Neural cell (in vitro differentiated cells): ENCODE measurements at regions not wholly inside any gene's neighbourhood (a gene's known extent, or its start where the extent isn't known, plus 50 kb on each side); places are given as distances from the start of the nearest gene placed in this dataset.

Experiments
- H2AFZ ChIP-seq: fragments of 200-600, 300-800 bp; sonication (generic), shearing (Covaris generic); 2 replicates; pipeline ENCODE4 v1.6.0; 2014; ENCODE audit warnings: low read depth, mild to moderate bottlenecking, antibody characterized with exemption, low read length, moderate library complexity
- H3F3A ChIP-seq: fragments of 200-600 bp; shearing (Covaris generic); 2 replicates; pipeline ENCODE4 v1.6.1; 2016; ENCODE audit warnings: mild to moderate bottlenecking, moderate library complexity, mixed read lengths, antibody characterized with exemption, low read length; ENCODE audit not compliant: insufficient read depth, poor library complexity, severe bottlenecking
- H3K27ac ChIP-seq: fragments of 200-600, 300-800 bp; sonication (generic), shearing (Covaris generic); 2 replicates; pipeline ENCODE4 v1.5.1; 2014; ENCODE audit warnings: mild to moderate bottlenecking, low read length, moderate library complexity
- H3K27me3 ChIP-seq: fragments of 300-800, 200-600 bp; sonication (generic), shearing (Covaris generic); 2 replicates; pipeline ENCODE4 v1.6.0; 2014; ENCODE audit warnings: mild to moderate bottlenecking, low read depth, low read length, moderate library complexity; ENCODE audit not compliant: insufficient read depth
- H3K36me3 ChIP-seq: fragments of 300-800, 200-600 bp; sonication (generic), shearing (Covaris generic); 2 replicates; pipeline ENCODE4 v1.5.1; 2014; ENCODE audit warnings: mild to moderate bottlenecking, antibody characterized with exemption, low read length, moderate library complexity; ENCODE audit not compliant: insufficient read depth
- H3K4me2 ChIP-seq: fragments of 300-800, 200-600 bp; sonication (generic), shearing (Covaris generic); 2 replicates; pipeline ENCODE4 v1.6.0; 2014; ENCODE audit warnings: mild to moderate bottlenecking, low read length
- H3K4me3 ChIP-seq: fragments of 300-800, 200-600 bp; sonication (generic), shearing (Covaris generic); 2 replicates; pipeline ENCODE4 v1.5.1; 2014; ENCODE audit warnings: mild to moderate bottlenecking, low read length, moderate library complexity
- H3K79me2 ChIP-seq: fragments of 200-600 bp; shearing (Covaris generic); replicated peaks from 2 replicates; pipeline ENCODE4 v1.6.0; 2014; ENCODE audit warnings: mild to moderate bottlenecking, low read length, moderate library complexity; ENCODE audit not compliant: insufficient read depth
- H3K9ac ChIP-seq: fragments of 300-800, 200-600 bp; sonication (generic), shearing (Covaris generic); 2 replicates; pipeline ENCODE4 v1.6.1; 2016; ENCODE audit warnings: mild to moderate bottlenecking, low read length, mixed read lengths
- H3K9me2 ChIP-seq: fragments of 200-600 bp; shearing (Covaris generic); 2 replicates; pipeline ENCODE4 v1.6.1; 2016; ENCODE audit warnings: mild to moderate bottlenecking, low read length, mixed read lengths; ENCODE audit not compliant: insufficient read depth
- H3K9me3 ChIP-seq: fragments of 200-600, 300-800 bp; sonication (generic), shearing (Covaris generic); 2 replicates; pipeline ENCODE4 v1.6.1; 2016; ENCODE audit warnings: mild to moderate bottlenecking, mixed run types, low read length, moderate library complexity, mixed read lengths
- H4K20me1 ChIP-seq: fragments of 200-600 bp; shearing (Covaris generic); 2 replicates; pipeline ENCODE4 v1.6.1; 2016; ENCODE audit warnings: mild to moderate bottlenecking, mixed run types; ENCODE audit not compliant: insufficient read depth
- EP300 ChIP-seq: fragments of 450-650 bp; conservative IDR thresholded peaks from 2 replicates; pipeline ENCODE4 v1.6.1; 2014; ENCODE audit warnings: antibody characterized with exemption, mild to moderate bottlenecking, moderate library complexity; ENCODE audit not compliant: poor library complexity, severe bottlenecking
- EZH2 ChIP-seq: fragments of 200-600, 300-800 bp; shearing (Covaris generic), sonication (generic); IDR thresholded peaks from 2 replicates; pipeline ENCODE4 v1.6.1; 2014; ENCODE audit warnings: antibody characterized with exemption, low read length, borderline replicate concordance, mild to moderate bottlenecking; ENCODE audit not compliant: insufficient read depth, poor library complexity, severe bottlenecking
- MXI1 ChIP-seq: fragments of 450-650 bp; conservative IDR thresholded peaks from 2 replicates; pipeline ENCODE4 v1.6.1; 2014; ENCODE audit warnings: antibody characterized with exemption, mild to moderate bottlenecking; ENCODE audit not compliant: poor library complexity, severe bottlenecking
- POLR2AphosphoS5 ChIP-seq: IDR thresholded peaks from 2 replicates; pipeline ENCODE4 v1.6.1; 2012
- RAD21 ChIP-seq: fragments of 450-650 bp; conservative IDR thresholded peaks from 2 replicates; pipeline ENCODE4 v1.6.1; 2014; ENCODE audit warnings: antibody characterized with exemption, mild to moderate bottlenecking, moderate library complexity
- SMC3 ChIP-seq: fragments of 450-650 bp; conservative IDR thresholded peaks from 2 replicates; pipeline ENCODE4 v1.6.1; 2014; ENCODE audit warnings: antibody characterized with exemption, mild to moderate bottlenecking, moderate library complexity; ENCODE audit not compliant: poor library complexity
- TAF1 ChIP-seq: IDR thresholded peaks from 2 replicates; pipeline ENCODE4 v1.6.1; 2012; ENCODE audit warnings: low read depth
- TF ChIP-seq, protein P1 (sequence below): fragments of 450-650 bp; IDR thresholded peaks from 2 replicates; pipeline ENCODE4 v1.5.1; 2014; ENCODE audit warnings: antibody characterized with exemption, mild to moderate bottlenecking, moderate library complexity; ENCODE audit not compliant: poor library complexity, severe bottlenecking
- TF ChIP-seq, protein P2 (sequence below): IDR thresholded peaks from 2 replicates; pipeline ENCODE4 v1.6.1; 2012; ENCODE audit warnings: borderline replicate concordance

DNA sequence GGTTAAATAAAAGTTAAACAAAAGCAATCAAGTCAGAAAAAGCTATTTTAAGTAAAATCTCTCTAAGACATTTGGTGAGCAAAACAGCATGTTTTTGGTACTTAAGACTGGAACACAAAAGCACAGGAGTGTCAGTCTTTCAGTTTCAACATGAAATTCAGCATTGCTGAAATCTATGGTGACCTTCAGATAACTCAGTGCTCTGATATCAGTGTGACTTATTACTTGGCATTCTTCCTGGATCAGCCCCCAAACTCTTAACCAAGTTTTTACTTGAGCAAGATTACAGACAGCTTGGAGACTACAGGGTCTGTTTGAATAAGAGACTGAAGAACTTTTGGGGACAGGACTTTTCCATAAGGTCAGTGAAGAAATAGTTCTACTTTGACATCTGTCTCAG is 437.2 kb downstream of the RAPGEF2 start:
- H3K4me3 ChIP-seq = no peak overlapping the region
- H3K9ac ChIP-seq = no peak overlapping the region
- H3K4me2 ChIP-seq = no peak overlapping the region
- H3K9me3 ChIP-seq = peaks cover 8% of the 10 kb centered on the region
- no peaks in the 10 kb centered on the region for H3K36me3 ChIP-seq
- no peaks in the 10 kb centered on the region for H3K9me2 ChIP-seq
- no peak overlapping the region for H2AFZ ChIP-seq
- H4K20me1 ChIP-seq = no peaks in the 10 kb centered on the region
- no peak overlapping the region for H3K27ac ChIP-seq
- H3K27me3 ChIP-seq = no peaks in the 10 kb centered on the region
- no peaks in the 10 kb centered on the region for H3F3A ChIP-seq
- TF ChIP-seq, protein P1, sequence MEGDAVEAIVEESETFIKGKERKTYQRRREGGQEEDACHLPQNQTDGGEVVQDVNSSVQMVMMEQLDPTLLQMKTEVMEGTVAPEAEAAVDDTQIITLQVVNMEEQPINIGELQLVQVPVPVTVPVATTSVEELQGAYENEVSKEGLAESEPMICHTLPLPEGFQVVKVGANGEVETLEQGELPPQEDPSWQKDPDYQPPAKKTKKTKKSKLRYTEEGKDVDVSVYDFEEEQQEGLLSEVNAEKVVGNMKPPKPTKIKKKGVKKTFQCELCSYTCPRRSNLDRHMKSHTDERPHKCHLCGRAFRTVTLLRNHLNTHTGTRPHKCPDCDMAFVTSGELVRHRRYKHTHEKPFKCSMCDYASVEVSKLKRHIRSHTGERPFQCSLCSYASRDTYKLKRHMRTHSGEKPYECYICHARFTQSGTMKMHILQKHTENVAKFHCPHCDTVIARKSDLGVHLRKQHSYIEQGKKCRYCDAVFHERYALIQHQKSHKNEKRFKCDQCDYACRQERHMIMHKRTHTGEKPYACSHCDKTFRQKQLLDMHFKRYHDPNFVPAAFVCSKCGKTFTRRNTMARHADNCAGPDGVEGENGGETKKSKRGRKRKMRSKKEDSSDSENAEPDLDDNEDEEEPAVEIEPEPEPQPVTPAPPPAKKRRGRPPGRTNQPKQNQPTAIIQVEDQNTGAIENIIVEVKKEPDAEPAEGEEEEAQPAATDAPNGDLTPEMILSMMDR = no peak
- no peak for TF ChIP-seq RAD21
- TF ChIP-seq MXI1 = no peak
- TF ChIP-seq POLR2AphosphoS5 = no peak
- TF ChIP-seq TAF1 = no peak
- TF ChIP-seq, protein P2, sequence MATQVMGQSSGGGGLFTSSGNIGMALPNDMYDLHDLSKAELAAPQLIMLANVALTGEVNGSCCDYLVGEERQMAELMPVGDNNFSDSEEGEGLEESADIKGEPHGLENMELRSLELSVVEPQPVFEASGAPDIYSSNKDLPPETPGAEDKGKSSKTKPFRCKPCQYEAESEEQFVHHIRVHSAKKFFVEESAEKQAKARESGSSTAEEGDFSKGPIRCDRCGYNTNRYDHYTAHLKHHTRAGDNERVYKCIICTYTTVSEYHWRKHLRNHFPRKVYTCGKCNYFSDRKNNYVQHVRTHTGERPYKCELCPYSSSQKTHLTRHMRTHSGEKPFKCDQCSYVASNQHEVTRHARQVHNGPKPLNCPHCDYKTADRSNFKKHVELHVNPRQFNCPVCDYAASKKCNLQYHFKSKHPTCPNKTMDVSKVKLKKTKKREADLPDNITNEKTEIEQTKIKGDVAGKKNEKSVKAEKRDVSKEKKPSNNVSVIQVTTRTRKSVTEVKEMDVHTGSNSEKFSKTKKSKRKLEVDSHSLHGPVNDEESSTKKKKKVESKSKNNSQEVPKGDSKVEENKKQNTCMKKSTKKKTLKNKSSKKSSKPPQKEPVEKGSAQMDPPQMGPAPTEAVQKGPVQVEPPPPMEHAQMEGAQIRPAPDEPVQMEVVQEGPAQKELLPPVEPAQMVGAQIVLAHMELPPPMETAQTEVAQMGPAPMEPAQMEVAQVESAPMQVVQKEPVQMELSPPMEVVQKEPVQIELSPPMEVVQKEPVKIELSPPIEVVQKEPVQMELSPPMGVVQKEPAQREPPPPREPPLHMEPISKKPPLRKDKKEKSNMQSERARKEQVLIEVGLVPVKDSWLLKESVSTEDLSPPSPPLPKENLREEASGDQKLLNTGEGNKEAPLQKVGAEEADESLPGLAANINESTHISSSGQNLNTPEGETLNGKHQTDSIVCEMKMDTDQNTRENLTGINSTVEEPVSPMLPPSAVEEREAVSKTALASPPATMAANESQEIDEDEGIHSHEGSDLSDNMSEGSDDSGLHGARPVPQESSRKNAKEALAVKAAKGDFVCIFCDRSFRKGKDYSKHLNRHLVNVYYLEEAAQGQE = no peak
- TF ChIP-seq EZH2 = no peak
- H3K79me2 ChIP-seq = no peaks in the 10 kb centered on the region

DNA sequence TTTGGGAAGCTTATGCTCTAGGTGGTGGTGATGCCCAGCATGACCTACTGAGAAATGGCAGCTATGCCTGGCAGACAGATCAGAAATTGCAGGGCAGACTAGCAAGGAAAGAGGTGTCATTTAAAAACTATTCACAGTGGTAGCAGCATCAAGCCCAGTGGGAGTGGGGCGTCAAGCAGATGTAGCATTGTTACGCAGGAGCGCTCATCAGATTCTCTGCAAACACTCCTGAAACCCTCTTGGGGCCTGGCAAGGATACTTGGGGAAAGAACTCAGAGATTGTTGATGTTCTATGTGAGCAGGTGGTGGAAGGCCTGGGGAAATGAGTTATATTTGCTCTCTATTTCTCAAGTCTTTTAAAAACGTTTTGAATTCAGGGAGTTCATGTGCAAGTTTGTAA is 437.6 kb downstream of the RAPGEF2 start:
- H3K36me3 ChIP-seq = no peaks in the 10 kb centered on the region
- no peaks in the 10 kb centered on the region for H4K20me1 ChIP-seq
- TF ChIP-seq EZH2 = no peak
- TF ChIP-seq EP300 = no peak
- TF ChIP-seq, protein P1 = no peak
- no peak for TF ChIP-seq TAF1
- no peak for TF ChIP-seq RAD21
- TF ChIP-seq, protein P2 = no peak
- TF ChIP-seq MXI1 = no peak
- no peak for TF ChIP-seq POLR2AphosphoS5
- no peak for TF ChIP-seq SMC3
- peaks cover 8% of the 10 kb centered on the region for H3K9me3 ChIP-seq
- H3K9me2 ChIP-seq = no peaks in the 10 kb centered on the region
- no peaks in the 10 kb centered on the region for H3K79me2 ChIP-seq
- no peak overlapping the region for H3K9ac ChIP-seq
- H3F3A ChIP-seq = no peaks in the 10 kb centered on the region
- no peak overlapping the region for H3K27ac ChIP-seq
- H3K27me3 ChIP-seq = no peaks in the 10 kb centered on the region
- no peak overlapping the region for H2AFZ ChIP-seq
- no peak overlapping the region for H3K4me3 ChIP-seq
- no peak overlapping the region for H3K4me2 ChIP-seq
